HEK293T (cell line): ENCODE measurements at regions not wholly inside any gene's neighbourhood (a gene's known extent, or its start where the extent isn't known, plus 50 kb on each side); places are given as distances from the start of the nearest gene placed in this dataset.

Source experiments
- FOXA1 ChIP-seq: fragments of 450-650 bp; IDR thresholded peaks from 2 replicates; pipeline ENCODE4 v1.6.1; 2016; ENCODE audit warnings: mild to moderate bottlenecking
- FOXK2 ChIP-seq: fragments of 450-650 bp; IDR thresholded peaks from 2 replicates; pipeline ENCODE4 v1.6.1; 2016; ENCODE audit warnings: mild to moderate bottlenecking
- NFRKB ChIP-seq: fragments of 450-650 bp; IDR thresholded peaks from 2 replicates; pipeline ENCODE4 v1.6.1; 2016; ENCODE audit warnings: mild to moderate bottlenecking, moderate library complexity

- TF ChIP-seq FOXK2 (no peak), FOXA1 (no peak), NFRKB (no peak)
These were observed 59.0 kb upstream of the HELT start for GRCh38 chr4:184959309-184959708.
